ENCODE measurements at regions not wholly inside any gene's neighbourhood (a gene's known extent, or its start where the extent isn't known, plus 50 kb on each side); places are given as distances from the start of the nearest gene placed in this dataset.

- H3K4me3 ChIP-seq (ENCODE audit: control insufficient read depth, low read depth, low read length) = no peak overlapping the region
- DNase-seq (ENCODE audit: low read depth) = no peak
- TF ChIP-seq, protein P1, sequence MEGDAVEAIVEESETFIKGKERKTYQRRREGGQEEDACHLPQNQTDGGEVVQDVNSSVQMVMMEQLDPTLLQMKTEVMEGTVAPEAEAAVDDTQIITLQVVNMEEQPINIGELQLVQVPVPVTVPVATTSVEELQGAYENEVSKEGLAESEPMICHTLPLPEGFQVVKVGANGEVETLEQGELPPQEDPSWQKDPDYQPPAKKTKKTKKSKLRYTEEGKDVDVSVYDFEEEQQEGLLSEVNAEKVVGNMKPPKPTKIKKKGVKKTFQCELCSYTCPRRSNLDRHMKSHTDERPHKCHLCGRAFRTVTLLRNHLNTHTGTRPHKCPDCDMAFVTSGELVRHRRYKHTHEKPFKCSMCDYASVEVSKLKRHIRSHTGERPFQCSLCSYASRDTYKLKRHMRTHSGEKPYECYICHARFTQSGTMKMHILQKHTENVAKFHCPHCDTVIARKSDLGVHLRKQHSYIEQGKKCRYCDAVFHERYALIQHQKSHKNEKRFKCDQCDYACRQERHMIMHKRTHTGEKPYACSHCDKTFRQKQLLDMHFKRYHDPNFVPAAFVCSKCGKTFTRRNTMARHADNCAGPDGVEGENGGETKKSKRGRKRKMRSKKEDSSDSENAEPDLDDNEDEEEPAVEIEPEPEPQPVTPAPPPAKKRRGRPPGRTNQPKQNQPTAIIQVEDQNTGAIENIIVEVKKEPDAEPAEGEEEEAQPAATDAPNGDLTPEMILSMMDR (conservative IDR thresholded peaks at IDR 0.05; ENCODE audit: control insufficient read depth, insufficient read depth, low read depth, low read length) = no peak
These were observed 1039.1 kb upstream of the INTU start for GRCh38 chr4:126593626-126594025.

DNA sequence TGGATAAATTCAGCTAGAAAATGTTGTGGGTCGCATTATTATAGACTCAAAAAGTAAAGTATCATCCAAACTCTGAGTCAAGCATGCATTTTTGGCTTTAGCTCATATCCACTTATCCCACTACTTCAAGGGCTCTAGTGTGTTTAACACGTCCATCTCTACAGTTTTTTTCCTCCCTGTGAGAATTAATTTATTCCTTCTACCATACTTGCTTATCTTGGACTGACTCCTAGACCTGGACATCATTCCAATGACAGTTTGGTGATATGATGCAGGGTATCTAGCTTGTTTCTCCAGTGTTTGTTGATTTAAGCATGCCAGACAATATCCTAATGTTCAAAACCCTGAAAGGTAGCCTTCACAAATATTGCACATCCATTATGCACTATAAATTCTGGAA is 1037.1 kb upstream of the INTU start:
- TF ChIP-seq, protein P1 (conservative IDR thresholded peaks at IDR 0.05; ENCODE audit: control insufficient read depth, insufficient read depth, low read depth, low read length) = no peak
- H3K4me3 ChIP-seq (ENCODE audit: control insufficient read depth, low read depth, low read length) = no peak overlapping the region
- DNase-seq (ENCODE audit: low read depth) = no peak

DNA sequence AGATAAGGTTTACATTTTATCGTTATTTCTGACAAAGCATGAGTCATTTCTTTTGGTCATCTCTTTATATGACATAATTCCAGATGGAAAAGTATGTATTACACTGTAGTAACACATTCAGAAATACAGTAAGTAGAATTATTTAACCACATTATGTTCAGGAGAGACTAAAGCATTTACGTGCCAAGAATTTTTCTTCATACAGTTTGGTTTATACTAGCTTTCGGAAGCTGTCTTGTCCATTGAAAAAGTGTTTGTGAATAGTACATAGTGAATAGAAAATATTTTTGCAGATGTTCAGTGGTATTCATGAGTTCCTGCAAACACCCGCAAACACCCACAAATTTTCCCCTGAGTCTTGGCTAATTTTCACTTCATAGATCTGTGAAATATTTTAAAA is 1033.0 kb upstream of the INTU start:
- TF ChIP-seq, protein P1 (conservative IDR thresholded peaks at IDR 0.05; ENCODE audit: control insufficient read depth, insufficient read depth, low read depth, low read length) = no peak
- H3K4me3 ChIP-seq (ENCODE audit: control insufficient read depth, low read depth, low read length) = no peak overlapping the region
- DNase-seq (ENCODE audit: low read depth) = peak; percentile 13

DNA sequence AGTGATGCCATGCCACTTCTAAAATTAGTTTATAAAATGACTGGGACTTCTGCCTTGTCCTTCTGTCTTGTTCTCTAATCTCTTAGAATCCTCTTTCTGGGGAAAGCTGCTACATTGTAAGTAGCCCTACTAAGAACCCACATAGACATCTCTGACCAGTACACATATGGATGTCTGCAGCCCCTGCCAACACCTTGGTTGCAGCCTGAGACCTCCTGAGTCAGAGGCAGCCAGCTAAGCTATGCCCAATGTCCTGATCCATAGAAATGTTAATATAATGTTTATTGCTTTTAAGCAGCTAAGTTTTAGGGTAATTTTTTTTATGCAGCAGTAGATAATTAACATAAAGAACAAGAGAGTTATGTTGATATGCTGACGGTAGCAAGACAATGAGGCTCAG is 1029.5 kb upstream of the INTU start:
- DNase-seq (ENCODE audit: low read depth) = no peak
- TF ChIP-seq, protein P1 (conservative IDR thresholded peaks at IDR 0.05; ENCODE audit: control insufficient read depth, insufficient read depth, low read depth, low read length) = no peak
- no peak overlapping the region for H3K4me3 ChIP-seq (ENCODE audit: control insufficient read depth, low read depth, low read length)

DNA sequence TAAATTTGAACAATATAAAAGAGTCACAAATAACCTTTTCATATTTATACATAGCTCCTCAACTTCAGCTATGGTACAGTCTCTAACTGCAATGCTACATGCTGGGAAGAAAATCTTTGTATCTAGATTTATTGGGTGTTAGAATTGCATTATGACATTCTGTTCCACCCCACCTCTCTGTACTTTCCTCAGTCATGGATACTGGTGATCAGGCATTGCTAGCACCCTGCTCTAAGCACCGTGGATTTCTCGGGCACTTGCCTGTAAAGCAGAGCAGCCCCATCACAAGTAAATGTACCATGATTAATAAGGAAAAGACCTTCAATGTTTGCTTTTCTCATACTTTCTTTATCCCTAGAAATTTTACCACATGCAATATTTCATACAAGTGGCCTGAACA is 1028.9 kb upstream of the INTU start:
- no peak overlapping the region for H3K4me3 ChIP-seq (ENCODE audit: control insufficient read depth, low read depth, low read length)
- no peak for DNase-seq (ENCODE audit: low read depth)
- TF ChIP-seq, protein P1 (conservative IDR thresholded peaks at IDR 0.05; ENCODE audit: control insufficient read depth, insufficient read depth, low read depth, low read length) = no peak

DNA sequence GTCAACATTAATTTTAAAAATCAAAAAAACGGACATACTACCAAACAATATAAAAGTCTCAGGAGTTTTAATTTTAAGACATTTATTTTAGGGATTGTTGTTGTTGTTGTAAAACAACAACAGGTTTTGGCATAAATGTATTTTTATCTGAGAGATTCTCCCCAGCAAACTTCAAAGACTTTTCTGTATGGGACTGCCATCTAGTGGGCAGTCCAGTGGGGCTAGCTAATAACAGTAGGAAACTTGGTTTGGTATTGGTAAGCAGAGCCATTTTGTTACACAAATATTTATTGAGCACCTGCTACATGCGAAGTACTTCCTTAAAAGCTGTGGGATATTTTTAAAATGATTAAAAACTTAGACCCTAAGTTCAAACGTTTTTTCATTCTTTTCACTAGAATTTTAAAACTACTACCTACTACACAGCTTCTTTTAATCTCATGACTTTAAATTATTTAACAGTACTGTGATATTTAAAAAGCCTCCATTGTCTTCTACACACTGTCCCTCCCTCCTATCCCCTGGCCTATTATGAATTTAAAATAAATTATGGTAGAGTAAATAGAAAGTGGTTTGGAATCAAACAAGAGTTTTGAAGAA is 1028.4 kb upstream of the INTU start:
- TF ChIP-seq, protein P1 (conservative IDR thresholded peaks at IDR 0.05; ENCODE audit: control insufficient read depth, insufficient read depth, low read depth, low read length) = peak; percentile 94
- DNase-seq (ENCODE audit: low read depth) = peak; percentile 62
- no peak overlapping the region for H3K4me3 ChIP-seq (ENCODE audit: control insufficient read depth, low read depth, low read length)

DNA sequence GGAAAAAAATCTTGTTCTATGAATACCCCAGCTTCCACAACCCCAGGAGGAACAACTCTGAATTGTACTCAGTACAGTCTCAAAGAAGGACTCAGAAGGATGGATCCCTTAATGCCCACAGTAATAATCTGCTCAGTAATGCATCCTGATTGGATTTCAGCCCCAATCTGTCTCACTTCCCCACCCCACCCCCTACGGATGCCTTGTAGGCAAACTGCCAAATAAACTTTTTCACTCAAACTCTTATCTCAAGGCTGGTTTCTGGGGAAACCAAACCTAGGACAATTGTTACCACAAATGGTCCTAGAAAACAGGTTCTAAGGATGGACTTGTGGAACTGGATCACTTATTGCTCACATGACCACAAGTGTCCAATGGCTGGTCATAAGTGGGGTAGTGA is 1021.8 kb upstream of the INTU start:
- no peak for DNase-seq (ENCODE audit: low read depth)
- TF ChIP-seq, protein P1 (conservative IDR thresholded peaks at IDR 0.05; ENCODE audit: control insufficient read depth, insufficient read depth, low read depth, low read length) = no peak
- H3K4me3 ChIP-seq (ENCODE audit: control insufficient read depth, low read depth, low read length) = no peak overlapping the region
